ENCODE measurements at regions not wholly inside any gene's neighbourhood (a gene's known extent, or its start where the extent isn't known, plus 50 kb on each side); places are given as distances from the start of the nearest gene placed in this dataset.
A peak's percentile ranks its signal among the peaks of the same experiment; 100 is the strongest.
"Not testable (repeated sequence)": the region's sequence is repeated elsewhere in the genome, so short reads cannot be mapped to it uniquely, and the experiment has no call there.

DNA sequence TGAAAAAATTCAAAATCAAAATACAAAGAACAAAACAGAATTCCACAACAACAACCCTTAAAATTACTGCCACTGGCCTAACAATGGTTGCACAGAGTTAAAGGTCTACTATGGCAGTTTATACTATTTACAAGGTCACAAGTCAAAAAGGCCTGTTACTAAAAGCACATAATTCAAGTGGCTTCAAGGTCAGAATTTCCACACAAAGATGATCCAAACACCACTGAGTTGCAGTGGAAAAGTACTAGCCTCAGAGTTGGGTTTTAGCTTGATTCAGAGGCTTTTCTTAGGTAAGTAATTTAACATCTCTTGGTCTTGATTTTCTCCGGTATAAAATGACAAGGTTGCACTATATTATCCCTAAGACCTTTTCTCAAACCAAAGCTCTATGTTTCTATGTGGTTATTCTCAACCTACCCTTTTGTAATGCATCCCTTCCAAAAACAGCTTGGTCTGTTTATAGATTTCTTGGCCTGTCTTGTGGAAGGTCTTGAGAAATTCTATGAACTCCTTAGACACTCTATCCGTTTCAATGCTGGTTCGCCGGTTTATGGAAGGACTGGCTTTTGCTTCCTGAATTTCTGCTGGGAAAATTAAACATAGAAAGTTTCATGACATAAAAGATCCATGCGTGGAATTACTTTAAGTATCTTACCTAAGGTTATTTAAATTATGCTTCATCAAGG lies 69.5 kb downstream of the MDH2 start:
- H3K4me3 ChIP-seq; H3K9me3 ChIP-seq; H3K27ac ChIP-seq; intact Hi-C loops (cut with DNase I); H3K36me3 ChIP-seq (replicated peaks in 1 of 2; ENCODE audit: insufficient read depth in 1 of 2, low read depth in 2 of 2); DNase-seq; H3K27me3 ChIP-seq: not testable (repeated sequence)
- H3K4me1 ChIP-seq: peaks cover 18% of the 10 kb centered on the region
- 73 to 76% methylated on average over 5 of the region's 5 CpGs for WGBS, 2 donors
- ATAC-seq: peak; percentile 35

DNA sequence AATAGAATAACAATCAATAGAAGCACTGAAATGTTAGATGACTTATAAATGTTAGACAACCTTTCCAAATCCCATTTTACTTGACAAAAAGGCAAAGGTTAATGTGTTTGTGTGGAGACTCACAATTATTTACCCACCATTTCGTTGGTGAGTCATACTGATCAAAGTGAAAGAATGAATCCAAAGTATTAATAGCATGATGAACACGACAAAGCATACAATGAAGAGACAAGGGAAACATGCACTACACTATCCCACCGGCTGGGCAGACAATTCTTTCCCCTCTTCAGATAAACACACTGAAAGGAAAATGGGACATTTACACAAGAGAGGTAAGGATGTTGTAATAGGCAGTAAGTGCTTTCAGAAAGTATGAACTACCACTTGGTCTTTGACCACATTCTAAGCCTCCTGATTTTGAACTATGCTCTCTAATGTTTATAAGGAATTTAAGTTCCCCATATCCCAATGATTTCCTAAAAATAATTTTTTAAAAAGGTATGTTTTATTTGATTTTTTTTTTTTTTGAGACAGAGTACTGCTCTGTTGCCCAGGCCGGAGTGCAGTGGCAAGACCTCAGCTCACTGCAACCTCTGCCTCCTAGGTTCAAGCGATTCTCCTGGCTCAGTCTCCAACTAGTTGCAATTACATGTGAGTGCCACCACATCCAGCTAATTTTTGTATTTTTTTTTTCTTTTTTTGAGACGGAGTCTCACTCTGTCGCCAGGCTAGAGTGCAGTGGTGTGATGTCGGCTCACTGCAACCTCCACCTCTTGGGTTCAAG lies 70.5 kb downstream of the MDH2 start:
- H3K4me3 ChIP-seq; DNase-seq; H3K9me3 ChIP-seq; intact Hi-C loops (cut with DNase I); H3K36me3 ChIP-seq (replicated peaks in 1 of 2; ENCODE audit: insufficient read depth in 1 of 2, low read depth in 2 of 2); H3K27ac ChIP-seq; H3K27me3 ChIP-seq; ATAC-seq: not testable (repeated sequence)
- 64 to 78% methylated on average over 8 of the region's 8 CpGs for WGBS, 2 donors
- H3K4me1 ChIP-seq: peaks cover 18% of the 10 kb centered on the region

DNA sequence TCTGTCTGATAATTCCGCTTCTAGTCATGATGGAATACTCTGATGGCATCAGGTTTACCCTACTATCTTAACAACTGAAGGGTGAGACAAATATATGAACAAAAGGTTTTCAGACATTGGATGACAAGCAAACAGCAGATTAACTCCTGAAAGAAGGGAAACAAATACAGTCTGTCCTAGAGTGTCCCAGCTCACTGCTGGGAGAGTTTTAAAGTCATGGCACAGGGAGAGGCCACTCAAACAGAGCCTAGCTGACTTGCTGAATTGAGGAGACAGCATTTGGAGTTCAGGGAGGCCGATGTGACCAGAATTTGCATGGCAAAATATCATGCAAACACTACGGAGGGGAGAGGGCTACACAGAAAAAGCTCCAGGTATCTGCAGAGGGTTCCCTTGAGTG lies 73.1 kb downstream of the MDH2 start:
- H3K27me3 ChIP-seq: no peaks in the 10 kb centered on the region
- 59 to 64% methylated on average over 3 of the region's 3 CpGs for WGBS, 2 donors
- no peaks in the 10 kb centered on the region for H3K36me3 ChIP-seq (replicated peaks in 1 of 2; ENCODE audit: insufficient read depth in 1 of 2, low read depth in 2 of 2)
- H3K4me1 ChIP-seq: peaks cover 18% of the 10 kb centered on the region
- ATAC-seq (no peak), DNase-seq (no peak)
- no peak overlapping the region for H3K27ac ChIP-seq
- intact Hi-C loops (cut with DNase I): no loop called here
- TF ChIP-seq, protein P1, sequence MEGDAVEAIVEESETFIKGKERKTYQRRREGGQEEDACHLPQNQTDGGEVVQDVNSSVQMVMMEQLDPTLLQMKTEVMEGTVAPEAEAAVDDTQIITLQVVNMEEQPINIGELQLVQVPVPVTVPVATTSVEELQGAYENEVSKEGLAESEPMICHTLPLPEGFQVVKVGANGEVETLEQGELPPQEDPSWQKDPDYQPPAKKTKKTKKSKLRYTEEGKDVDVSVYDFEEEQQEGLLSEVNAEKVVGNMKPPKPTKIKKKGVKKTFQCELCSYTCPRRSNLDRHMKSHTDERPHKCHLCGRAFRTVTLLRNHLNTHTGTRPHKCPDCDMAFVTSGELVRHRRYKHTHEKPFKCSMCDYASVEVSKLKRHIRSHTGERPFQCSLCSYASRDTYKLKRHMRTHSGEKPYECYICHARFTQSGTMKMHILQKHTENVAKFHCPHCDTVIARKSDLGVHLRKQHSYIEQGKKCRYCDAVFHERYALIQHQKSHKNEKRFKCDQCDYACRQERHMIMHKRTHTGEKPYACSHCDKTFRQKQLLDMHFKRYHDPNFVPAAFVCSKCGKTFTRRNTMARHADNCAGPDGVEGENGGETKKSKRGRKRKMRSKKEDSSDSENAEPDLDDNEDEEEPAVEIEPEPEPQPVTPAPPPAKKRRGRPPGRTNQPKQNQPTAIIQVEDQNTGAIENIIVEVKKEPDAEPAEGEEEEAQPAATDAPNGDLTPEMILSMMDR (IDR thresholded peaks at IDR 0.05): no peak
- TF ChIP-seq POLR2A (IDR thresholded peaks at IDR 0.05): no peak
- H3K9me3 ChIP-seq: no peaks in the 10 kb centered on the region
- H3K4me3 ChIP-seq: no peak overlapping the region

DNA sequence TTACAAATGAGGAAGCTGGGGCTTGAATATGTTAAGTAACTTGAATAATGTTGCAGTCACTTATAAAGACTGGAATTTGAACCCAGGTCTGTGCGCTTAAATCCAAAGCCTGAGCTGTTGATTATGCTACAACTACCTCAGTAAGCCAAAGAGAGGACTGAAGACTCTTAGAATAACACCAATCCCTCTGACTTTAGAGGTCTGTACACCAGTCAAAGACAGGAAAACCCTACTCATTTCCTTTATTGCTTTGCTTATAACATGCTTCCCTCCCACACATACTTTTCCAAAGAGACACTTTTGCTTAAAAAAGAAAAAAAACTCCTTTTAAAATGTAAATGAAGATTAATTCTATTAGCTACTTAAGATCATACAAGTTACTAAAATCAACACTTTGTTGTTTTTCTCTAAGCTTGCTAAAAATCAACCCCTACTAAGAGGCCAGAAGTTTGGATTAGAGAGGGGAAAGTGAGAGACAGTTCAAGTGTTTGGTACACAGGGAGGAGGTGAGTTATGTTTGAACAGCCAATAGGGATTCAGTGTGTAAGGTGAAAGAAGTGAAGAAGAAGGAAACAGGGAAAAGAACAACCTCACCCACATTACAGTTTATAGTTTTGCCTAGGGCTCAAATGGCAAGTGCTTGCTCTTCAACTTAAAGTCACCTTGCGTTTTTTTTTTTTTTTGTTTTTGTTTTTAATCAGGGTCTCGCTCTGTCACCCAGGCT lies 74.8 kb downstream of the MDH2 start:
- 82 to 83% methylated on average over 3 of the region's 3 CpGs for WGBS, 2 donors
- TF ChIP-seq POLR2A (IDR thresholded peaks at IDR 0.05): no peak
- TF ChIP-seq, protein P1 (IDR thresholded peaks at IDR 0.05): no peak
- no peaks in the 10 kb centered on the region for H3K9me3 ChIP-seq
- no peak for DNase-seq
- H3K27ac ChIP-seq: no peak overlapping the region
- intact Hi-C loops (cut with DNase I): no loop called here
- no peaks in the 10 kb centered on the region for H3K27me3 ChIP-seq
- peaks cover 6% of the 10 kb centered on the region for H3K4me1 ChIP-seq
- no peak overlapping the region for H3K4me3 ChIP-seq
- no peak for ATAC-seq
- H3K36me3 ChIP-seq (replicated peaks in 1 of 2; ENCODE audit: insufficient read depth in 1 of 2, low read depth in 2 of 2): no peaks in the 10 kb centered on the region

DNA sequence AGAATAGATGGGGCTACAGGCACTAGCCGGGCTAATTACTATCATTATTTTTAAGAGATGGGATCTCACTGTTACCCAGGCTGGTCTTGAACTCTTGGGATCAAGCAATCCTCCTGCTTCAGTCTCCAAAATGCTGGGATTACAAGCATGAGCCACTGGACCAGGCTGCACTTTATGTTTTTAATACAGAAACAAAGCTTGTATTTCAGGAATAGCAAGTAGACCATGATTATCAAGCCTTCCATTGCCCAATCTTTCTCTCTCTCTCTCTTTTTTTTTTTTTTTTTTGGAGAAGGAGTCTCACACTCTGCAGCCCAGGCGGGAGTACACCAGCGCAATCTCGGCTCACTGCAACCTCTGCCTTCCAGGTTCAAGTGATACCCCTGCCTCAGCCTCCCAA lies 75.4 kb downstream of the MDH2 start:
- DNase-seq (no peak), ATAC-seq (no peak)
- 88 to 97% methylated on average over 4 of the region's 4 CpGs for WGBS, 2 donors
- Histone ChIP-seq H3K9me3 (no peaks in the 10 kb centered on the region), H3K4me3 (no peak overlapping the region), H3K36me3 (replicated peaks in 1 of 2; ENCODE audit: insufficient read depth in 1 of 2, low read depth in 2 of 2) (no peaks in the 10 kb centered on the region), H3K27me3 (no peaks in the 10 kb centered on the region), H3K27ac (no peak overlapping the region), H3K4me1 (no peaks in the 10 kb centered on the region)
- no peak for TF ChIP-seq POLR2A (IDR thresholded peaks at IDR 0.05)
- TF ChIP-seq, protein P1 (IDR thresholded peaks at IDR 0.05): no peak
- intact Hi-C loops (cut with DNase I): no loop called here

Data from body of pancreas (tissue), 4 donors.